GM12878 (cell line): ENCODE measurements at regions not wholly inside any gene's neighbourhood (a gene's known extent, or its start where the extent isn't known, plus 50 kb on each side); places are given as distances from the start of the nearest gene placed in this dataset.

ENCODE experiments used
- CEBPZ ChIP-seq: fragments of 150-350 bp; IDR thresholded peaks from 2 replicates; pipeline ENCODE4 v1.6.1; 2016; ENCODE audit warnings: low read depth, low read length
- E2F4 ChIP-seq: IDR thresholded peaks from 2 replicates; pipeline ENCODE4 v1.6.1; 2012; ENCODE audit warnings: low read depth, low read length, improper control_type of control experiment
- E2F8 ChIP-seq: fragments of 450-650 bp; IDR thresholded peaks from 2 replicates; pipeline ENCODE4 v1.6.1; 2018; ENCODE audit warnings: mild to moderate bottlenecking, low read depth, moderate library complexity; ENCODE audit not compliant: partially characterized antibody
- ELK1 ChIP-seq: IDR thresholded peaks from 2 replicates; pipeline ENCODE4 v1.6.1; 2012; ENCODE audit warnings: low read depth, low read length, improper control_type of control experiment
- IKZF1 ChIP-seq: fragments of 450-650 bp; conservative IDR thresholded peaks from 2 replicates; pipeline ENCODE4 v1.6.1; 2017; ENCODE audit warnings: antibody characterized with exemption, mild to moderate bottlenecking
- KAT2A ChIP-seq: conservative IDR thresholded peaks from 2 replicates; pipeline ENCODE4 v1.6.1; 2011; ENCODE audit warnings: low read depth, low read length; ENCODE audit not compliant: control insufficient read depth
- POLR2AphosphoS2 ChIP-seq: IDR thresholded peaks from 2 replicates; pipeline ENCODE4 v1.6.1; 2011; ENCODE audit warnings: low read depth, mild to moderate bottlenecking, low read length, improper control_type of control experiment, moderate library complexity
- RAD21 ChIP-seq: IDR thresholded peaks from 2 replicates; pipeline ENCODE4 v1.6.1; 2011; ENCODE audit warnings: mild to moderate bottlenecking, low read depth, low read length, moderate library complexity; ENCODE audit not compliant: insufficient read depth
- RAD51 ChIP-seq: fragments of 450-650 bp; IDR thresholded peaks from 2 replicates; pipeline ENCODE4 v1.6.1; 2016; ENCODE audit warnings: moderate library complexity, mild to moderate bottlenecking, inconsistent platforms
- RB1 ChIP-seq: fragments of 450-650 bp; formaldehyde crosslinking; IDR thresholded peaks from 2 replicates; pipeline ENCODE4 v1.6.1; 2017; ENCODE audit warnings: mild to moderate bottlenecking, borderline replicate concordance
- RCOR1 ChIP-seq: conservative IDR thresholded peaks from 2 replicates; pipeline ENCODE4 v1.6.1; 2012; ENCODE audit warnings: low read depth, low read length, improper control_type of control experiment
- SKIL ChIP-seq: fragments of 450-650 bp; IDR thresholded peaks from 2 replicates; pipeline ENCODE4 v1.6.1; 2017; ENCODE audit warnings: mild to moderate bottlenecking, low read depth, inconsistent platforms; ENCODE audit not compliant: poor library complexity, severe bottlenecking
- SMAD1 ChIP-seq: fragments of 450-650 bp; IDR thresholded peaks from 2 replicates; pipeline ENCODE4 v1.6.1; 2018; ENCODE audit warnings: mild to moderate bottlenecking, low read depth; ENCODE audit not compliant: partially characterized antibody
- STAT1 ChIP-seq: fragments of 450-650 bp; conservative IDR thresholded peaks from 2 replicates; pipeline ENCODE4 v1.6.1; 2014; ENCODE audit warnings: antibody characterized with exemption, mild to moderate bottlenecking
- ZNF384 ChIP-seq: IDR thresholded peaks from 2 replicates; pipeline ENCODE4 v1.6.1; 2012; ENCODE audit warnings: low read depth, mild to moderate bottlenecking, low read length, improper control_type of control experiment, borderline replicate concordance

GRCh38 chr6:87929843-87930288, 117.8 kb upstream of the SPACA1 start (continued):
- TF ChIP-seq SKIL (peak; percentile 48), STAT1 (0 out of 2 replicates have a peak, but pooled peaks have one; percentile 61), RAD51 (no peak), KAT2A (no peak), E2F8 (no peak), RCOR1 (no peak), CEBPZ (no peak), RB1 (peak; percentile 81; the same call in 1 of the 2 replicates), E2F4 (no peak), IKZF1 (peak; percentile 84), SMAD1 (peak; percentile 23), ELK1 (no peak), ZNF384 (no peak), POLR2AphosphoS2 (no peak), RAD21 (peak; percentile 98)
